GM12878 (cell line): ENCODE measurements at regions not wholly inside any gene's neighbourhood (a gene's known extent, or its start where the extent isn't known, plus 50 kb on each side); places are given as distances from the start of the nearest gene placed in this dataset.

Experiments used
- BRCA1 ChIP-seq: IDR thresholded peaks from 2 replicates; pipeline ENCODE4 v1.6.1; 2011; ENCODE audit warnings: low read depth, low read length, improper control_type of control experiment
- CBFB ChIP-seq: IDR thresholded peaks from 2 replicates; pipeline ENCODE4 v1.6.1; 2016; ENCODE audit warnings: antibody characterized with exemption, low read depth
- HDGF ChIP-seq: fragments of 450-650 bp; IDR thresholded peaks from 2 replicates; pipeline ENCODE4 v1.6.1; 2016; ENCODE audit warnings: antibody characterized with exemption
- NFIC ChIP-seq: IDR thresholded peaks from 2 replicates; pipeline ENCODE4 v1.6.1; 2012; ENCODE audit warnings: low read depth, mild to moderate bottlenecking, inconsistent platforms, low read length, moderate library complexity
- RBBP5 ChIP-seq: fragments of 200-600 bp; sonication (generic); conservative IDR thresholded peaks from 2 replicates; pipeline ENCODE4 v1.6.1; 2016
- SPI1 ChIP-seq: IDR thresholded peaks from 2 replicates; pipeline ENCODE4 v1.6.1; 2011; ENCODE audit warnings: low read depth, mild to moderate bottlenecking, low read length, moderate library complexity, borderline replicate concordance; ENCODE audit not compliant: insufficient read depth
- TCF3 ChIP-seq: IDR thresholded peaks from 2 replicates; pipeline ENCODE4 v1.6.1; 2012; ENCODE audit warnings: low read depth, mild to moderate bottlenecking, low read length, borderline replicate concordance; ENCODE audit not compliant: insufficient read depth
- YY1 ChIP-seq: IDR thresholded peaks from 2 replicates; pipeline ENCODE4 v1.6.1; 2011; ENCODE audit warnings: low read depth, mild to moderate bottlenecking, low read length
- TF ChIP-seq, protein P1 (sequence below): fragments of 450-650 bp; IDR thresholded peaks from 2 replicates; pipeline ENCODE4 v1.6.1; 2014; ENCODE audit warnings: mild to moderate bottlenecking
- TF ChIP-seq, protein P2 (sequence below), 3 experiments: IDR thresholded peaks in 2 of 3; conservative IDR thresholded peaks in 1 of 3; 2 replicates each; pipeline ENCODE4 v1.5.1; 2011; ENCODE audit warnings: low read depth in 3 of 3, low read length in 3 of 3, mild to moderate bottlenecking in 3 of 3, control low read depth in 2 of 3, moderate library complexity in 2 of 3, inconsistent platforms in 1 of 3, mixed read lengths in 1 of 3; ENCODE audit not compliant: control insufficient read depth in 2 of 3, insufficient read depth in 1 of 3; ENCODE audit errors: extremely low read depth in 1 of 3

DNA sequence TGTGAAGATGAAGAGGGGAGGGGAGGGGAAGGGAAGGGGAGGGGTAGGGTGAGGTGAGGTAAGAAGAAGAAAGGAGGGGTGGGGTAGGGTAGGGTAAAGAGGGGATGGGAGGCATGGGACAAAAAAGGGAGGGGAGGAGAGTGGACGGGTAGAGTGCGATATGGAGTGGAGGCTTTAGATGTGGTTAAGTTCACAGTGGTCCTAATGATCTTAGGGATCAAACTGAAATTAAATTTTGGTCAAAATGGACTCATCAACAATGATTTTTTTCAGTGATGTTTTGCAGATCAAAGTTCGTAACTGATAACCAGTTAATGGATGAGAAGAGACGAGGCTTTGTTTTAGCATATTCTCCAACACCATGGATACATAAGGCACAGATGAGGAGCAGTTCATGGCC lies 513.9 kb upstream of the ACVR2A start:
- no peak for TF ChIP-seq TCF3
- no peak for TF ChIP-seq NFIC
- no peak for TF ChIP-seq BRCA1
- no peak for TF ChIP-seq CBFB
- TF ChIP-seq, protein P1, sequence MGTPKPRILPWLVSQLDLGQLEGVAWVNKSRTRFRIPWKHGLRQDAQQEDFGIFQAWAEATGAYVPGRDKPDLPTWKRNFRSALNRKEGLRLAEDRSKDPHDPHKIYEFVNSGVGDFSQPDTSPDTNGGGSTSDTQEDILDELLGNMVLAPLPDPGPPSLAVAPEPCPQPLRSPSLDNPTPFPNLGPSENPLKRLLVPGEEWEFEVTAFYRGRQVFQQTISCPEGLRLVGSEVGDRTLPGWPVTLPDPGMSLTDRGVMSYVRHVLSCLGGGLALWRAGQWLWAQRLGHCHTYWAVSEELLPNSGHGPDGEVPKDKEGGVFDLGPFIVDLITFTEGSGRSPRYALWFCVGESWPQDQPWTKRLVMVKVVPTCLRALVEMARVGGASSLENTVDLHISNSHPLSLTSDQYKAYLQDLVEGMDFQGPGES, result no peak
- TF ChIP-seq, protein P2, sequence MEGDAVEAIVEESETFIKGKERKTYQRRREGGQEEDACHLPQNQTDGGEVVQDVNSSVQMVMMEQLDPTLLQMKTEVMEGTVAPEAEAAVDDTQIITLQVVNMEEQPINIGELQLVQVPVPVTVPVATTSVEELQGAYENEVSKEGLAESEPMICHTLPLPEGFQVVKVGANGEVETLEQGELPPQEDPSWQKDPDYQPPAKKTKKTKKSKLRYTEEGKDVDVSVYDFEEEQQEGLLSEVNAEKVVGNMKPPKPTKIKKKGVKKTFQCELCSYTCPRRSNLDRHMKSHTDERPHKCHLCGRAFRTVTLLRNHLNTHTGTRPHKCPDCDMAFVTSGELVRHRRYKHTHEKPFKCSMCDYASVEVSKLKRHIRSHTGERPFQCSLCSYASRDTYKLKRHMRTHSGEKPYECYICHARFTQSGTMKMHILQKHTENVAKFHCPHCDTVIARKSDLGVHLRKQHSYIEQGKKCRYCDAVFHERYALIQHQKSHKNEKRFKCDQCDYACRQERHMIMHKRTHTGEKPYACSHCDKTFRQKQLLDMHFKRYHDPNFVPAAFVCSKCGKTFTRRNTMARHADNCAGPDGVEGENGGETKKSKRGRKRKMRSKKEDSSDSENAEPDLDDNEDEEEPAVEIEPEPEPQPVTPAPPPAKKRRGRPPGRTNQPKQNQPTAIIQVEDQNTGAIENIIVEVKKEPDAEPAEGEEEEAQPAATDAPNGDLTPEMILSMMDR (IDR thresholded peaks at IDR 0.05 in 2 of 3, conservative IDR thresholded peaks at IDR 0.05 in 1 of 3; ENCODE audit: control insufficient read depth in 2 of 3, extremely low read depth in 1 of 3, insufficient read depth in 1 of 3, low read depth in 3 of 3, low read length in 3 of 3), result no peak
- TF ChIP-seq YY1, result no peak
- TF ChIP-seq HDGF, result no peak
- TF ChIP-seq RBBP5, result no peak
- no peak for TF ChIP-seq SPI1
